Neural progenitor cell (in vitro differentiated cells): ENCODE measurements at regions not wholly inside any gene's neighbourhood (a gene's known extent, or its start where the extent isn't known, plus 50 kb on each side); places are given as distances from the start of the nearest gene placed in this dataset.

Experiments used
- DNase-seq: peaks from one replicate; pipeline ENCODE4 v3.0.0-alpha.2; 2016; ENCODE audit warnings: low spot score
- H2AFZ ChIP-seq: fragments of 200-600 bp; sonication (generic); replicated peaks from 2 replicates; pipeline ENCODE4 v1.6.1; 2016; ENCODE audit warnings: antibody characterized with exemption
- H3F3A ChIP-seq: fragments of 200-600 bp; sonication (generic); 2 replicates; pipeline ENCODE4 v1.6.1; 2016; ENCODE audit warnings: antibody characterized with exemption, low read depth
- H3K27ac ChIP-seq: fragments of 200-600 bp; sonication (generic); 2 replicates; pipeline ENCODE4 v1.5.1; 2016; ENCODE audit warnings: mild to moderate bottlenecking
- H3K27me3 ChIP-seq: fragments of 200-600 bp; sonication (generic); 2 replicates; pipeline ENCODE4 v1.6.1; 2016; ENCODE audit warnings: mild to moderate bottlenecking, moderate library complexity
- H3K36me3 ChIP-seq: fragments of 200-600 bp; sonication (generic); 2 replicates; pipeline ENCODE4 v1.5.1; 2016
- H3K4me1 ChIP-seq: fragments of 200-600 bp; sonication (generic); 2 replicates; pipeline ENCODE4 v1.6.1; 2016; ENCODE audit warnings: mixed run types
- H3K4me2 ChIP-seq: fragments of 200-600 bp; sonication (generic); 2 replicates; pipeline ENCODE4 v1.6.1; 2016
- H3K4me3 ChIP-seq: fragments of 200-600 bp; sonication (generic); 2 replicates; pipeline ENCODE4 v1.5.1; 2016
- H3K79me2 ChIP-seq: fragments of 200-600 bp; sonication (generic); 2 replicates; pipeline ENCODE4 v1.6.1; 2016; ENCODE audit warnings: low read depth
- H3K9ac ChIP-seq: fragments of 200-600 bp; sonication (generic); 2 replicates; pipeline ENCODE4 v1.6.1; 2016
- H3K9me3 ChIP-seq: fragments of 200-600 bp; sonication (generic); 2 replicates; pipeline ENCODE4 v1.5.1; 2016; ENCODE audit warnings: low read depth
- H4K20me1 ChIP-seq: fragments of 200-600 bp; sonication (generic); 2 replicates; pipeline ENCODE4 v1.6.1; 2016; ENCODE audit warnings: low read depth
- H3K27ac Mint-ChIP-seq: 3 replicates; pipeline ENCODE4 v1.8.0; 2021; ENCODE audit warnings: mixed read lengths
- H3K27me3 Mint-ChIP-seq: 2 replicates; pipeline ENCODE4 v1.8.0; 2022; ENCODE audit warnings: low read depth, mild to moderate bottlenecking, inconsistent platforms, moderate library complexity, mixed read lengths; ENCODE audit not compliant: insufficient read depth
- H3K36me3 Mint-ChIP-seq: 3 replicates; pipeline ENCODE4 v1.8.0; 2021; ENCODE audit warnings: mixed read lengths
- H3K4me1 Mint-ChIP-seq: 3 replicates; pipeline ENCODE4 v1.8.0; 2021; ENCODE audit warnings: mixed read lengths
- H3K4me3 Mint-ChIP-seq: 3 replicates; pipeline ENCODE4 v1.8.0; 2021; ENCODE audit warnings: mild to moderate bottlenecking, moderate library complexity, mixed read lengths
- H3K9me3 Mint-ChIP-seq: 3 replicates; pipeline ENCODE4 v1.8.0; 2020; ENCODE audit warnings: mixed read lengths
- CTCF ChIP-seq: fragments of 200-600 bp; sonication (generic); IDR thresholded peaks from 2 replicates; pipeline ENCODE4 v1.5.1; 2017; ENCODE audit warnings: antibody characterized with exemption, mild to moderate bottlenecking
- EZH2 ChIP-seq: fragments of 200-600 bp; sonication (generic); IDR thresholded peaks from 2 replicates; pipeline ENCODE4 v1.6.1; 2017; ENCODE audit warnings: antibody characterized with exemption, mild to moderate bottlenecking, moderate library complexity
- EZH2phosphoT487 ChIP-seq: fragments of 200-600 bp; sonication (generic); IDR thresholded peaks from 2 replicates; pipeline ENCODE4 v1.6.1; 2017; ENCODE audit warnings: antibody characterized with exemption

- Mint-ChIP-seq H3K27ac (no peak overlapping the region), H3K27me3 (peaks cover 2% of the 10 kb centered on the region), H3K9me3 (peaks cover 19% of the 10 kb centered on the region), H3K36me3 (no peaks in the 10 kb centered on the region), H3K4me3 (no peak overlapping the region), H3K4me1 (no peaks in the 10 kb centered on the region)
- no peak overlapping the region for H2AFZ ChIP-seq
- peaks cover 8% of the 10 kb centered on the region for H3F3A ChIP-seq
- H3K9me3 ChIP-seq: peaks cover 6% of the 10 kb centered on the region
- peak; percentile 53 for DNase-seq
- H3K27me3 ChIP-seq: no peaks in the 10 kb centered on the region
- TF ChIP-seq EZH2phosphoT487 (no peak), EZH2 (no peak), CTCF (no peak)
- H3K9ac ChIP-seq: no peak overlapping the region
- peak overlapping the region; percentile 33 for H3K27ac ChIP-seq
- no peaks in the 10 kb centered on the region for H4K20me1 ChIP-seq
- H3K4me3 ChIP-seq: no peak overlapping the region
- H3K4me2 ChIP-seq: peak overlapping the region; percentile 61
- no peaks in the 10 kb centered on the region for H3K79me2 ChIP-seq
- H3K4me1 ChIP-seq: peaks cover 13% of the 10 kb centered on the region
- no peaks in the 10 kb centered on the region for H3K36me3 ChIP-seq
These were observed 58.0 kb upstream of the TEX9 start for GRCh38 chr15:56307180-56307579.

GRCh38 chr15:56298723-56299122 lies 55.0 kb upstream of the RFX7 start:
- Histone ChIP-seq H3K9ac (no peak overlapping the region), H3K9me3 (no peaks in the 10 kb centered on the region), H3K36me3 (no peaks in the 10 kb centered on the region), H2AFZ (no peak overlapping the region), H4K20me1 (no peaks in the 10 kb centered on the region), H3K27me3 (no peaks in the 10 kb centered on the region), H3K4me3 (no peak overlapping the region), H3F3A (no peaks in the 10 kb centered on the region), H3K79me2 (no peaks in the 10 kb centered on the region), H3K4me2 (no peak overlapping the region), H3K4me1 (no peaks in the 10 kb centered on the region), H3K27ac (no peak overlapping the region)
- Mint-ChIP-seq H3K36me3 (no peaks in the 10 kb centered on the region), H3K27me3 (no peaks in the 10 kb centered on the region), H3K27ac (no peak overlapping the region), H3K4me1 (no peaks in the 10 kb centered on the region), H3K4me3 (no peak overlapping the region), H3K9me3 (peaks cover 3% of the 10 kb centered on the region)
- DNase-seq: no peak
- TF ChIP-seq CTCF: no peak
- no peak for TF ChIP-seq EZH2
- no peak for TF ChIP-seq EZH2phosphoT487

DNA sequence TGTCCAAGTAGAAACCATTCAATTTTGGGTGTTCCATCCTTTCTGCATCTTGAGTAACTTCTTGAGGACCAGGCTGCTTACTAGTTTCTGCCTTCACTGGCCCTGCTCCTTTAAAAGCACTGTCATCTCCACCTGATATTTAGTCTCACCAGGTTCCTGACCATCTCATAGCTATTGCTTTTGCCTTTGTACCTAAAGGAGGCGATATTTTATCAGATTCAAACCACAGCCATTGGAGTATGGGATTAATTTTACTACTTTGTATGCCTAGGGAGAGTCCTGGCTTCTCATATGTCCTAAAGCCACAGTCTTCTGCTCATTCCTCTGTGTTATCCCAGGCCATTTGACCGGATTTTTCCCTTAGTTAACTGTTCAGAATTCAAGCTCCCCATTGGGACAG lies 51.8 kb upstream of the RFX7 start:
- H3K36me3 ChIP-seq: no peaks in the 10 kb centered on the region
- Mint-ChIP-seq H3K27me3 (peaks cover 4% of the 10 kb centered on the region), H3K4me1 (no peaks in the 10 kb centered on the region), H3K4me3 (no peak overlapping the region), H3K27ac (no peak overlapping the region), H3K9me3 (peaks cover 3% of the 10 kb centered on the region), H3K36me3 (no peaks in the 10 kb centered on the region)
- no peaks in the 10 kb centered on the region for H3F3A ChIP-seq
- H3K4me3 ChIP-seq: no peak overlapping the region
- TF ChIP-seq EZH2phosphoT487: no peak
- no peak for TF ChIP-seq CTCF
- no peak for TF ChIP-seq EZH2
- no peak overlapping the region for H3K4me2 ChIP-seq
- H3K9me3 ChIP-seq: no peaks in the 10 kb centered on the region
- H3K9ac ChIP-seq: no peak overlapping the region
- no peak for DNase-seq
- H3K4me1 ChIP-seq: no peaks in the 10 kb centered on the region
- H3K79me2 ChIP-seq: no peaks in the 10 kb centered on the region
- no peaks in the 10 kb centered on the region for H3K27me3 ChIP-seq
- H3K27ac ChIP-seq: no peak overlapping the region
- no peaks in the 10 kb centered on the region for H4K20me1 ChIP-seq
- no peak overlapping the region for H2AFZ ChIP-seq
